GM19035 (cell line): ENCODE measurements at regions not wholly inside any gene's neighbourhood (a gene's known extent, or its start where the extent isn't known, plus 50 kb on each side); places are given as distances from the start of the nearest gene placed in this dataset.
"Not testable (repeated sequence)": the region's sequence is repeated elsewhere in the genome, so short reads cannot be mapped to it uniquely, and the experiment has no call there.

Source experiments
- ATAC-seq: cut with Tn5 transposase; IDR thresholded peaks from one replicate; pipeline ENCODE4 v1.9.1; 2021; ENCODE audit not compliant: unreplicated experiment

DNA sequence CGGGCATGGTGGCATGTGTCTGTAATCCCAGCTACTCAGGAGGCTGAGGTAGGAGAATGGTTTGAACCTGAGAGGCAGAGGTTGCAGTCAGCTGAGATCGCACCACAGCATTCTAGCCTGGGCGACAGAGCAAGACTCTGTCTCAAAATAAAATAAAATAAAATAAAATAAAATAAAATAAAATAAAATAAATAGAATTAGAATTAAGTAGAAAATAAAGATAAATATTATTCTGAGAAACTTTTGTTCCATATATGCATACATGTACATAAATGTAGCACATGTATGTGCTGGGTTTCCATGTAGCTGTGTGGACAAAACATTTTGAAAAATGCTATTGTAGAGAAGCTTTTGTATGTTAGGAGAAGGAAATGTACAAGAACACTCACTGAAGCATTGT, 129.4 kb upstream of the VLDLR start:
- no peak for ATAC-seq

DNA sequence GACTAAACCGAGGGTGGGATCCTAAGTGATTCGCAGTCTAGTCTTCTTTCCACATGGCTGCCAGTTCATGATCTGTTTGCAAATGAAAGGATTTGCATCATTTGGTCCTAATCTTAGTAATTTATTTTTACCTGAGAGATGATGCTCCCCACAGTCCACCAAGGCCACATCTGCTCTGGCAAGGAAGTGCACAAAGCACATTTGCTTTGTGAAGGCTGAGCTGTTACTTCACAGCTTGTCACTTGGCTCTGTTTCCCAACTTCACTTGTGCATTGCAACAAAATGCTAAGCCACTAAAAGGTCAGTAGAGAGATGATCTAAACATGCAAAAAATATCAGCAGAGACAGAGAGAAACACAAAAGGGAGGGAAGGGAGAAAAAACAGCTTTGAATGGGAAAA, 128.5 kb upstream of the VLDLR start:
- ATAC-seq = no peak

DNA sequence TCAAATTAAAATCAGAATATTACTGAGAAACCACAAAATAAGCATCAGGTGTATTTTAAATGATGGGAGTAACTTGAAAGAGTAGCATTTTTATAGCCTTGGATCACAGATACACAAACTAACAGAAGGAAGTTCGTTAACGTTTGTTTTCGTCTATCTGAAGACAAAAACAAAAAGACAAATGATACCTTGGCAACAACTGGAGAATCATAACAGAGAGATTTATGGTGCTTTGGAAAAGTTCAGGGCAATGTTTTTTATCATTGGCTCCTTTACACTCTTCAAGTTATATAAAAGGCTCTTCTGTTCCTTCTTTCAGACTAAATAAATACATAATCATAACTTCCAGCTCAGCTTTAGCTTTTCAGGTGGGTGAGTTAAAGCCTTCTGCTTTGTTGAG, 128.1 kb upstream of the VLDLR start:
- ATAC-seq = no peak

DNA sequence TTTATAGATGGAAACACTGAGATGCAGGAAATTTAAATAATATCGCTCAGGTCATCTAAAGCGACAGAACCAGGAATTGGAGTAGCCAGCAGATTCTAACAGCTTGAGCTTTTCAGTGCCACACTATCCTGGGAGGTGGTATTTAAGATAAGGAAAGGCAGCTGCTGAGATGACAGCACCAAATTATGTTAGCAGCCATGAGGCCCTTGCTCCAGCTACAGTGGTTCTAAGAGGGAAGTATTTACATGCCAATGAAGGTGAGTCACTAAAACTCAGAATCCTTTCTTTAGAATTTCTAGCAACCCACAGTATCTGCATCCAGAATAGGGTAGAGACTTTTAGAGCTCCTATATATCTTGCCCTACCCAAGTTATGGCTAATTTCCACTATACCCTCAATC, 127.0 kb upstream of the VLDLR start:
- no peak for ATAC-seq

DNA sequence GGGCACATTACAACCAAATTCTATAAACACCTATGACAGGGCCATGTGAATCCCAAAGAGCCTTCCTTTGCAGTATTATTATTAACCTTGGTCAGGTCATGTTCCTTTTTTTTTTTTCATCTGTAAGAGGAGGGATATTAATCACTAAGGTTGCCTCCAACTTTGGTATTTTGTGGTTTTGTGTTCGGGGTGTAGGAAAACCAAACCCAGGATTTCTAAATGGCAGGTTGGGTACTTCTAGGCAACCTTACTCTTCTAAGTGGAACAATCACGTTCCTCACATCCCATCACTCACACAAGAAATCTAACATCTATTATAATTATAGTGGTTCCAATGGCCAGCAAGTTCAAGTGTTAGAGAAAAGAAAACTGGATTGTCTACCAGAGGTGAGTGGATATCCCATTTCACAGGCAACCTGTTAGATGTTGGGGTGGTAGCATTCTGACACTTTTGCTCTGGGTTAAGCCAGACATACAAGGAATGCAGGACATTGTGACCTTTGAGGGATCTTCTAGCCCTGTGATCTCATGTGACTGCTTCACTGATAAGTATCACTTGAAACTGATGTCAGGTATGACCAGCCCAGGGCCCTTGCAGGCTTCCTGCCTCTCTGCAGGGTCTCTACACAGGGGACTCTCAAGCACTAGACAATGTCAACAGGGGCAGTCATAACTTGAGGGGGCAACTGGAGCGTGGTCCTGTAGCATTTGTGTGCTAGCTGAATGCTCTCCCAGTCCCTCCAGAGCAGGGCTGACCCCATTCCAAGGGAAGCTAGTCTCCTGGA, 126.2 kb upstream of the VLDLR start:
- no peak for ATAC-seq

DNA sequence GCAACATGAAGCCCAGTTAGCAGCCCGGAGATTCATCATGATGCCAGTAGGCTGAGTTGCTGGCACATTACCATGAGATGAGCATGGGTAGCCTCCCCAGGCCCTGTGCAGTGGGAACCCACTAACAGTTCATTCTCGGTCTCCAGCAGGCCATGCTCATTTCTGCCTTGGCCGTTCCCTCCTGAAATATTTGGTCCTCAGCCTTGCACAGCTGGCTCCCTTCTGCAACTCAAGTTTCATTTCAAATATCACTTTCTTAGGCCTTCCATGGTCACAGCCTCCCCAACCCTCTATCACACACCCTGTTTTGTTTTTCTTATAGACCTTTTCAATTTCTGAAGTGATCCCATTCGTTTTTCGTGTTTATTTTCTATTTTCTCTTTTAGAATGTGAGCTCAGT, 125.4 kb upstream of the VLDLR start:
- no peak for ATAC-seq

DNA sequence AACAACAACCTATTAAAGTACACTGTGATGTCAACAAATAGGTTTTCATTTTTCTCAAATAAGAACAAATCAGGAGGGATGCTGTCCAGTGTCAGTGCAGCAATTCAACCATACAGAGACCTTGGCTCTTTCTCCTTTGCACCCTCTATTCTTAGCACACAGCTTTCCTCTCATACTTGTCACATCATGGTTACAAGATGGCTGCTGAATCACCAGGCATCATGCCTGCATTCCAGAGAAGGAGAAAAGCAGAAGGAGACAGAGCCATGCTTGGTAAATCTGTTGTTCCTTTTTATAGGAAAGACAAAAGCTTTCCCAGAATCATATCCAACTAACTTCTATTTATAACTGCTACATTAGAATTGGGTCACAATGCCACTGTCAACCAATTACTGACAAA, 124.7 kb upstream of the VLDLR start:
- ATAC-seq = no peak

DNA sequence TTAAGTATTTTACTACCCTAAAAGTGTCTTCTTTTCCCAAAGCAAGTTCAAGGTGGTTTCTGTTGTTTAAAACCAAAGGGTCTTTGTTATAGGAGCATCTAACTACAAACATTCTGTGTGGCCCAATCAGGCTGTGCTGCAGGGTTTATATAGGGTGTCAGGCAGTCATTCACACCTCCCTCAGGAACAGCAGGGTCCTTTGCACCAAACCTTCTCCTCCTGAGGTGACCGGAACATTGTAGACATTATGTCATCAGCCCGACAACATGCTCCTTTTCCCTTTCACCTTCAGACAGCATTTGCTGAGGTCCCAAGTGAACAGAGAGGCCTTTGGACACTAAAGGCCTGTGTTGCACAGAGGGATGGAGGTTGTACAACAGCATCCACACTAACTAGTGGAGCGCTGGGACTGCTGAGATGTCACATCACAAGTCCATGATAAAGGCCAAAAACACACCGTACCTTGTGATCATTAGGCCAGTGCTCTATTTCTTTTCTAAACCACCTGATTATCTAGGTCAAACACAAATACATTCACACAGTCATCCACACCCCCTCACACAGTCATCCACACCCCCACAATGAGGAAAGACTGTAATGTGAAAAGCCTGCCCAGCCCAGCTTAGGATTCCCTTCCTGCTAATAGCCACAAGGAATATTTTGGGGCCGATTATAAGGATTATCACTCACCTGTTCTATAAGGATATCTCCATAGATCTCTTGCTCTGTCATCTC, 123.8 kb upstream of the VLDLR start:
- no peak for ATAC-seq

DNA sequence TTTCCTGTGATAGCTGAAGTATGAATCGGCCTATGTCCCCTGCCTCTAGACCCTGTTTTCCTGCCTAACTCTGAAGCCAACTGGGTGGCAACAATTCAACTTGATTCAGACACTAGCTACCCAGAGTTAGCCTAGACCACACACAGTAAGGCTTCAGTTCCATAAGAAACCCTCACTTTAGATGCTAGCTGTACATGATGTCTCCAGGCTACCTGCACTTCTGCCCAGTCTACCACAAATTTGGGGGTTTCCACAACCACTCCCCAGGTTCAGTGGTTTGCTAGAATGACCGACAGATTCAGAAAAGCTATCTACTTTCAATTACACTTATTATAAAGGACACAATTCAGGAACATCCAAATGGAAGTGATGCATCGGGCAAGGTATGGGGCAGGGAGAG, 119.4 kb upstream of the VLDLR start:
- no peak for ATAC-seq

DNA sequence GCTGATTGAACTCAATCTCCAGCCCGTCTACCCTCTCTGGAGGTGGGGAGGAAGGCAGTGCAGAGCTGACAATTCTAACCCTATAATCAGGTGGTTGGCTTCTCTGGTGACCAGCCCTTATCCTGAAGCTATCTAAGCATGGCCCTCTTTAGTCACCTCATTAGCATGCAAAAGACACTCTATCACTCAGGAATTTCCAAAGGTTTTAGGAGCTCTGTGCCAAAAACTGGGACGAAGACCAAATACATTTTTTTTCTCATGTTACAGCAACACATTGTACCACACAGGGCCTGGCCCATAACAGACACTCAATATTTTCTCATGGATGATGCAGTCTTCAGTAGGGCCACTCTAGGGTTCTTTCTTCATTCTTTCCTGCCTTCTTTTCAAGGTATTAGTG, 118.8 kb upstream of the VLDLR start:
- ATAC-seq = no peak

DNA sequence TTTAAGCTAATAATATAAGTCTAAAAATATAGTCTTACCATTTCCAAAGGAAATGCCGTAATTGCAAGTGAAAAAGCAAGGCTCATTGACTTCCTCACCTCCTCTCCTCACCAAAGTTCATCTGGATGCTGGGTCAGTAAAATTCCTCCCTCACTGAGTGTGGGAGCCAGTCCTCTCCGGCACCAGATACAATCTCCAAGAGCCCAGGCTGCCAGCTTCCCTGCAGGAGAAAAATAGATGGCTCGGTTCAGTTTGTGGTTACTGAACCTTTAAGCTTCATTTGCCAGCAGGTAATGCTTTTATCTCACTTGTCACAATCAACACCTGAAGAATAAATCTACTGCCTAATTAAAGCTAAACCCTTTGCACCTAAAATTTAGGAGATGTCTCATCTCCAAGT, 115.3 kb upstream of the VLDLR start:
- ATAC-seq = no peak

DNA sequence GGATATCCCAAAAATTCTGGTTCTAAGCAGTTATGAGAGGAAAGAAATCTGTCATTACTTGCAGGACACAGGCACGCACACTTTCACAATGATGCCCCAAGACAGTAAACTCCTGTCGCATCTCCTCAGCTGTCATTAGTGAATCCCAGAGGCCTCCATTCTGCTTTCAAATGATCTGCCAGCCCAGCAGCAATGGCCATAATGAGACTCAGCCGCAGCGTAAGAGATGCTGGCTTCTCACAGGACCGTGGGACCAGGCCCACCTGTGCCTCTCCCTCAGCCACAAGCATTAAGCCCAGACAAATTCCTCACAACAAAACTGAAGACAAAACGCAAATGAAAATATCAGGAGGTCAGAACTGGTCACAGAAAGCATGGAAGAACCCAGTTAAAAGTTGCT, 98.0 kb upstream of the VLDLR start:
- ATAC-seq = no peak

DNA sequence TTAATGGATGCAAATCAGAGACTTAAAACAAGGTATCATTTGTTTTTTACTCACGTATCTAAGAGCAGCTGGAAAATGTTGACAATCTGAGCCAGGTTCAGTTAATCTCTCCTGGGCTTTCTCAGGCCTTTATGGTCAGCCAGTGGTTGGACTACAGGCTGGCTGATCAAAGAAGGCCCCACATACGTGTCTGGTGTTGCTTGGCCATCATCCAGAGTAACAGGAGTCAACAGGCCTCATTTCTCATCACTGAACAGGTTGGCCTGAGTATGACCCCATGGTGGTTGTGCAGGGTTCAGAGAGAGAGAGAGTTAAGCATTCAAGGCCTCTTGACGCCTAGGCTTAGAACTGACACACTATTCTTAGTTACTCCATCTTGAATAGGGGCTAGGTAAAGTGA, 97.0 kb upstream of the VLDLR start:
- no peak for ATAC-seq

DNA sequence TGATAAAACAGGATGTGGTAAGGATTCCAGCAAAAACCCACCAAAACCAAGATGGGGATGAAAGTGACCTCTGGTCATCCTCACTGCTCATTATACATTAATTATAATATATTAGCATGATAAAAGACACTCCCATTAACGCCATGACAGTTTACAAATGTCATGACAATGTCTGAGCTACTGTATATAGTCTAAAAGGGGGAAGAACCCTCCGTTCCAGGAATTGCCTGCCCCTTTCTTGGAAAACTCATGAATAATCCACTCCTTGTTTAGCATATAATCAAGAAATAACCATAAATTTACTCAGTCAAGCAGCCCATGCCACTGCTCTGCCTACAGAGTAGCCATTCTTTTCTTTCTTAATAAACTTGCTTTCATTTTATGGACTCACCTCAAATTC, 96.4 kb upstream of the VLDLR start:
- ATAC-seq = no peak

DNA sequence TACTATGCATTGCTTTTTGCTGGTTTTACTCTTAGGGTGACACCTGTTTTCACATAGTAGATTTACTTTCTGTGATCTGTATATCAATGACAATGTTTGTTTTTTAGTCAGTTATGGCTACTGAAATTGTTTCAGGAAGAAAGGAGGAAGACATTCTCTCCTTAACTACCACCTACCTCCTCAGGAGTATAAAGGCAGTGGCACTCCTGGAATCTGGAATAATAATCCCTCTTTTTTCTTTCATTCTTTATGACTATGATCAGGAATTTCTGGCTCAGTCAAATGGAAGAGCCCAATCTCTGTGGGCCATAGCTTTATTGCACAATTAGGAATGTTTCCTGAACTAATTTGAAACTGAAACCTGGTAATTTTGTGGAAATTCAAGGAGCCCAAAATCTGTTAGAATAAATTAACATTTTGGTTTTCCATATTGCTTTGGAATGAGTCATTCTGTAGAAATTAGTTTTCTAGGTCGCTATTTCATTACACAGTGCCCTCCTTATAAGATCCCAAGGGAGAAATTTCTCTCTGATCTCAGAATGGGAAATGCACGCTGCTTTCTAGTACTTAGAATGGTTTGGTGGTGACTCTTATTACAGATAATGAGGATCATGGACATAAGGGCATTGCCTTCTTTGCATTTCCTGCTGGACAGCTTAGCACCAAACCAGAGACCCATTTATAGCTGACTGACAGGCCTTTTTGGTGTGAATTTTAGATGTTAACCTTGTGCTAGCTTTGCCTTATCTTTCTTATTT, 95.3 kb upstream of the VLDLR start:
- ATAC-seq = no peak

DNA sequence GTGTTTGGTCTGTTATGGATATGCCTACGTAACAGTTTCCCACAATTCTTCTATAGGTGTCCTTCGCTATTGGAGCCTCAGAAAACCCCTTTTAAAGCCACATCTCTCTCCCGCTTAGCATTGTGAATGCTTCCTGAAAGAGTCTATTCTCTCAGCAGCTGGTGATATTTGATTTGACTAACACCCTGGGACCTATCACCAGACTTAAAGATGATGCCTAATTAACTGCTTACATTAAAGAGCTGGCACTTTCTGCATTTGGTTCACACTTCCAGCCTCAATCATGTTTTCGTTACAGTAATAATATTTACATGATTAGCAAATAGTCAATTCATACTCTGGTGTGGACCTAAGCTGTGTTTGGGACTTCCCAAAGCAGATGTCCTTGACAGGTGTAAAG, 90.1 kb upstream of the VLDLR start:
- ATAC-seq = no peak

DNA sequence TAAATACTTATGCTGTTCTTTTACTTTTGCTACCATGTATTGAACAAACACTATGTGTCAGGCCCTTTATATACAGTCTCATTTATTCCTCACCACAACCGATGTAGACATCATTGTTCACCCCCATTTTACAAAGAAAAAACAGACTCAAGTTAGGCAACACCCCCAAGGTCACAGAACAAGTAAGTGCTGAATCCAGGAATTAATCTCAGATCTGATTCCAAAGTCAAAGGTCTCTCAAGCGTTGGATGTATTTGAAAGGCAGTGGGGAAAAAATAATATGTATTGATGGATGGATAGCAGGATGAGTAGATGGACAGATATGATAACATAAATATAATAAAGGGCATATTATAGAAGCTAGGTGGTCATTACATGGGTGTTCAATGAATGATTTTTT, 85.1 kb upstream of the VLDLR start:
- no peak for ATAC-seq

DNA sequence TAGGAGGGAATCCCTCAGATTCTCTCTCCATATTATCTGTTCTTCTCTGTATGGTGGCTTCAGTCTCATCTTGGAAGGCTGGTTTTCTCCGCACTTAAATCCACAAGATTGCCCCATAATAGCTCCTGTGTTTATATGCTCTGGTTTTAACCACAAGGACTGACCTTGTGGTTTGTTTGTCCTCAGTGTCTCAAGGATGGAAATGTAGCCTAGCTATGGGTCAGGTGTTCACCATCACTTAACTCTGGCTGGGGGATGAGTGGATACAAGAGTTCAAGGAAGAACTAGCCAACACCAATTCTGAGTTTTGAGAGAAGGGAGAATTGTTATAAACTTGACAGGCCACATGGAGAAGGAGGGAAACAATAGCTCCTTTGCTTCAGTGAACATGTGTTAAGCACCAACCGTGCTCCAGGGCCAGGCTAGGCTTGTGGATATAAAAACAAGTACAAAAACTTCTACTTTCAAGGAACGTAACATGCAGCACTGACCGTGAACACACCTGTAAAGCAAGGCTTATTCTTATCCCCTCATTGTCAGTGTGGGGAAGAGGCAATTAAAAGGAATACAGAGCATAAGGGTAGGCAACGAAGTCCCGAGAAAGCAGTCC, 75.6 kb upstream of the VLDLR start:
- ATAC-seq = no peak

DNA sequence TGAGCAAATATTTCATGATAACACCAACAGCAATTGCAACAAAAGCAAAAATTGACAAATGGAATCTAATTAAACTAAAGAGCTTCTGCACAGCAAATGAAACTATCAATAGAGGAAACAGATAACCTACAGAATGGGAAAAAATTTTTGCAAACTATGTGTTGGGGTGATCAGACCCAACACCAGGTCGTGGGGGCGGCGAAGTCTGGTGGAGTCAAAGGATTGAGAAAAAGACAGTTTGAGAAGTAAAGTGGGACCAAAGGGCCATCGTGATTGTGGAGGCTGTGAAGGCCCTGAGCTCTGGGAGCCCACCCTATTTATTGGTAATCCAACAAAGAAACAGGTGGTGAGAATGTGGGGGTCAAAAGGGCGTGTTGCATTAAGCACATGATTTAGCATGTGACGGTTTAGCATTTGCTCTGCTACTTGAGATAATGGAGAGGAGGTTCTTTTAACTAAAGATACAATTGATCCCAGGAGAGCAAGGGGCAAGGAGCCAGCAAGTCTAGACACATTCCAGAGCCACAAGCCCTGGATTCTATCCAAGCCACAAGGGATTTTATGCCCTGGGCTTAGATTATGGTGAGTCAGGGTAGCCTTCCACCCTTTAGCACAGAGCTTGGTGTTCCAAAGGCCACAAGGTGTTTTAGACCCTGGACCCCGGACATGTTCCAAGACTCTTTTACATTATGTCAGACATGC, 65.5 kb upstream of the VLDLR start:
- ATAC-seq = not testable (repeated sequence)

DNA sequence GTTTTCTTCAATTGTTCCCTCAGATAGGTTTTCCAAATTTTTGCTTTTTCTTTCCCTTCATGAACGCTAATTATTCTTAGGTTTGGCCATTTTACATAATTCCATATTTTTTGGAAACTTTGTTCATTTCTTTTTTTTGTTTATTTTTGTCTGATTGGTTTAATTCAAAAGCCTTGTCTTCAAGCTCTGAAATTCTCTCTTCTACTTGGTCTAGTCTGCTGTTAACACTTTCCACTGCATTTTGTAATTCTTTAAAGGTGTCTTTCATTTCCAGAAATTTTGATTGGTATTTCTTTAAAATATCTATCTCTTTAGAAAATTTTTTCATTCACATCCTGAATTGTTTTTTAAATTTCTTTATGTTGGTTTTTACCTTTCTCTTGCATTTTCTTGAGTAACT, 63.9 kb upstream of the VLDLR start:
- ATAC-seq = no peak
